H1 (cell line): ENCODE measurements at regions not wholly inside any gene's neighbourhood (a gene's known extent, or its start where the extent isn't known, plus 50 kb on each side); places are given as distances from the start of the nearest gene placed in this dataset.

ENCODE experiments used
- CBX8 ChIP-seq: fragments of 300-800, 300-1000 bp; sonication (generic); IDR thresholded peaks from 2 replicates; pipeline ENCODE4 v1.7.1; 2016; ENCODE audit warnings: low read depth, low read length, borderline replicate concordance
- CTCF ChIP-seq, 3 experiments: IDR thresholded peaks; 1 replicate in 2 of 3; 2 replicates in 1 of 3; pipeline versions ENCODE4 v1.5.1 to v1.6.1; 2011; ENCODE audit warnings: low read length in 3 of 3, mild to moderate bottlenecking in 3 of 3, inconsistent platforms in 2 of 3, low read depth in 1 of 3, moderate library complexity in 1 of 3; ENCODE audit not compliant: insufficient read depth in 1 of 3; ENCODE audit errors: control extremely low read depth in 1 of 3

GRCh38 chr2:129646107-129646506 lies 333.4 kb upstream of the RAB6C start:
- TF ChIP-seq CTCF (IDR thresholded peaks at IDR 0.05; ENCODE audit: control extremely low read depth in 1 of 3, insufficient read depth in 1 of 3, low read depth in 1 of 3, low read length in 3 of 3) (no peak), CBX8 (no peak)
